AG20443 (cell line): ENCODE measurements at regions not wholly inside any gene's neighbourhood (a gene's known extent, or its start where the extent isn't known, plus 50 kb on each side); places are given as distances from the start of the nearest gene placed in this dataset.
"Not testable (repeated sequence)": the region's sequence is repeated elsewhere in the genome, so short reads cannot be mapped to it uniquely, and the experiment has no call there.

ENCODE experiments used
- DNase-seq: peaks from one replicate; pipeline ENCODE4 v3.0.0; 2012; ENCODE audit warnings: low spot score, mixed read lengths

GRCh38 chr2:187057466-187057865 is 208.5 kb upstream of the ZSWIM2 start:
- DNase-seq = no peak

- no peak for DNase-seq
Measured at GRCh38 chr2:187056416-187057334, 207.7 kb upstream of the ZSWIM2 start.

DNA sequence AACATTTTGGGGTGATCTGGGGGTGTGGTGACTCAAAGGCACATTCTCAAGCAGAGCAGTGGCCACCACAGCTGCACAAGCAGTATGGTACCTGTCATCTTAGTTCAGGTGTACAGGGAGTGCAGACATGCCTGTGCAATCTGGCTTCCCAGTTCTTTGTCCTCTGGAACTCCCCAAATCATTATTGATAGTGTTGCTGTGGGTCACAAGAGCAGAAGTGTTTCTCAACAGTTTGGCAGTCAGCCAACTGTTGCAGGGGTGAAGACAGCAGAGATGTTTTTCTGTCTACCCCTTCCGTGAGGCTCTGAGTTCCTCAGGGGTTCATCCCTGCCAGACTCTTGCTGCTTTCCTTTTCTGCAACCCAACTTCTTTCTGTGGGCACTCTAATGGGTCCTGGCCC is 206.5 kb upstream of the ZSWIM2 start:
- DNase-seq = no peak

DNA sequence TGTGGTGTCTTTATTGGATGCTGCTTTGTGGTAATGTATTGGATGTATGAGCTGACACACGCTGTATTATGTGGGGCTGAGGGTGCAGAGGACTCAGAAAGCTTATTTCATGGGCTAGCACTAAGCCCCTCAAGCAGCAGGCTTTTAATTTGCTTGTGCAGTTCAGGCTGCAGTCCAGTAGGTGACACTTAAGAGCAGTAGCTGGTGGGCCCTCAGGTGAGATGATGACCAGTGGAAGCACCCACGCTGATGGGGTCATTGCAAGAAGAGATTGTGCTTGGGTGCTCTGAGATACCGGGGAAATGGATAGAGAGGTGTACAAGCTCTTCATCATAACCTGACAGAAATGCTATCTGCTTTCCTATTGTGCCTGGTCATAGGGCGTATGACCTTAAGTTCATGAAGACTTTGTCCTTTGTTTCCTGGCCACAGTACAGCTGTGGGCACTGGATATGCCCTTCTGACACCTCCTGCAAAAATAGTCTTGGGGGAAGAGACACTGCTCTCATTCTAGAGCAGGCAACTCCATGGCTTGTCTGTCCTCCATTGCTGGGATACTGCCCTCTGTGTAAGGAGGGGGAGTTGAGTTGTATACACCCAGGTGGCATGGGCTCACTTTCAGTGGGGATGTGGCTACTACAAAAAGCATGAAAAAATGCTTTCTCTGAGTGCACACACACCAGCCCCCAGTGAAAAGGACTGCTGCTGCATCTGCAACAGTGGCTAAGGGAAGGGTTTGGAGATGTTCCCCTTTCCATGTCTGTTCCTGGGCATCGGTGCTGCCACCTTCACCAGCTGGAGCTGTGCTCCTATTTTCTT is 205.7 kb upstream of the ZSWIM2 start:
- no peak for DNase-seq

DNA sequence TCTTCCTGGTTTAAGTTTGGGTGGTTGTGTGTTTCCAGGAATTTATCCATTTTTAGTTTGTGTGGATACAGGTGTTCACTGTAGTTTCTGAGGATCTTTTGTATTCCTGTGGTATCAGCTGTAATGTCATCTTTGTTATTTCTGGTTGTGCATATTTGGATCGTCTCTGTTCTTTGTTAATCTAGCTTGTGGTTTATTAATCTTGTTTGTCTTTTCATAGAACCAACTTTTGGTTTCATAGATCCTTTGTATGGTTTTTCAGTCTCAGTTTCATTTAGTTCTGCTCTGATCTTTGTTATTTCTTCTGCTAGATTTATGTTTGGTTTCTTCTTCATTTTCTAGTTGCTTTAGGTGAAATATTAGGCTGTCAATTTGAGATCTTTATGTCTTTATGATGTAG is 202.4 kb upstream of the ZSWIM2 start:
- DNase-seq = no peak

DNA sequence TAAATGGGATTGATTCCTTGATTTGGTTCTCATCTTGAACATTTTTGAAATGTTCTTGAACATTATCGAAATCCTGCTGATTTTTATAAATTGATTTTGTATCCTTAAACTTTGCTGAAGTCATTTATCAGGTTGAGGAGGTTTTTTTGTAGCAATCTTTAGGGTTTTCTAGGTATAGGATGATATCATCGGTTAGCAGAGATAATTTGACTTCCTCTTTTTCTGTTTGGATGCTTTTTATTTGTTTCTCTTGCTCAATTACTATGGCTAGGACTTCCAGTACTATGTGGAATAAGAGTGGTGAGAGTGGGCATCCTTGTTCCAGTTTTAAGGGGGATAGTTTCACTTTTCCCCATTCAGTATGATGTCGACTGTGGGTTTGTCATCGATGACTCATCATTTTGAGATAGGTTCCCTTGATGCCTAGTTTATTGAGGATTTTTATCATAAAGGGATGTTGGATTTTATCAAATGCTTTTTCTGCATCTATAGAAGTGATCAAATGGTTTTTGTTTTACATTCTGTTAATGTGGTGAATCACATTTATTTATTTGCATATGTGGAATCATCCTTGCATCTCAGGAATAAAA is 201.5 kb upstream of the ZSWIM2 start:
- no peak for DNase-seq

DNA sequence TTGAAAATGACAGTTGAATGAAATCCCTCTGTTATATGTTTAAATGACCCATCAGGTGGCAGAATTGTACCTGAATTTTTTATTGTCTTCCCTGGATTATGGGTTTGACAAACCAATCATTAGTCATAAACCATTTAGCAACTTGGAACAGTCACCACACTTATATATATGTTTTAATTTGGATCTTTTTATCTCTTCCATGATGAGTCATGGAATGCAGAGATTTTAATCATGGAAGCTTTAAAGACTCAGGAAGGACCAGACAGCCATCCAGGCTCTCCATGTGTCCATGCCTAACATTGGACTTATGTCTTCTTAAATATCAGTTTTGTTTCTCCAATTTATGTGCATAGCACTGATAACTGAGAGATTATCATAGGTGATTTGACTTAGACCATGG is 188.3 kb upstream of the ZSWIM2 start:
- DNase-seq = no peak

DNA sequence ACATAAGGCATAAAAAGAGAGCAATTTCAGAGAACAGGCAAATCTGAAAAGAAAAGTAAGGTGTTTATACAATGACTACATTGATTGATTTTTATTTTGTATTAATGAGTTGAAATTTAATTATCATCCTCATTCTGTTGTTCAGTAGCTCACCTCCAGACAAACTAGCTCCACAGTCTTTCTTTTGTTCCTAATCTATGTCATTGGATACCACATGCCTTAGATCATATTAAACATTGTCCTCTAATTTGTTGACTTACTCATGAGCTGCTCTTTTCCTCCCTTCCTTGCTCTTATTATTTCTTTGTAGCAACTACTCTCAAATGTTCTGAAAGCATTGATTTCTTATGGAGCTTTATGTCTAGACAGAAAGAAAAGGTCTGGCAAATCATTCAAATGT is 185.5 kb upstream of the ZSWIM2 start:
- DNase-seq = no peak

DNA sequence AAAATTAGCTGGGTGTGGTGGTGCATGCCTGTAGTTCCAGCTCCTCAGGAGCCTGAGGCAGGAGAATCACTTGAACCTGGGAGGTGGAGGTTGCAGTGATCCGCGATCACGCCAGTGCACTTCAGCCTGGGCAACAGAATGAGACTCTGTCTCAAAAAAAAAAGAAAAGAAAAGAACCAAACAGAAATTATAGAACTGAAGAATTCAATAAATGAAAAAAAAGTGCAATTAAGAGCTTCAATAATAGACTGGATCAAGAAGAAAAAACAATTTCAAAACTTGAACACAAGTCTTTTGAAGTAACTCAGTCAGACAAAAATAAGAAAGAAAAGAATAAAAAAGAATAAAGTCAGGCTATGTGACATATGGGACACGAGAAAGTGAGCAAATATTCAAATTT is 175.8 kb upstream of the ZSWIM2 start:
- DNase-seq = no peak

- DNase-seq = not testable (repeated sequence)
Measured at GRCh38 chr2:187023996-187024395, 175.0 kb upstream of the ZSWIM2 start.

DNA sequence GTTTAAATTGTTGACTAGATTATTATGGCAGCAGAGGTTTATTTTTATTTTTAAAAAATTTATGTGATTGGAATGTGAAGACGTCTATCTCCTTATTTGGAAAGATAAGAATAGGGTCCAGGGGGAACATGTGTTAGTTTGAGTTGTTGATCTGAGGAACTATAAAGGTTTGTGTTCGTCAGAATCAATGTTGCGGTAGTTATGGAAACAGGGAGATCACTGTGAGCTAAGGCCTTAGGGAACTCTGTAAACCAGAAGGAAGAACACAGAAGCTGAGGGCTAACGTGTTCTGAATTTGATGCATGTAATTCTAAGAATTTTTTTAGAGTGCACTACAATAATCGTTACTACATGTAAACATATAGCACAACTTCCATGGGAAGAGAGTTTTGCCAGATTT is 168.5 kb upstream of the ZSWIM2 start:
- no peak for DNase-seq

GRCh38 chr2:187013058-187013457 is 164.1 kb upstream of the ZSWIM2 start:
- DNase-seq = no peak

DNA sequence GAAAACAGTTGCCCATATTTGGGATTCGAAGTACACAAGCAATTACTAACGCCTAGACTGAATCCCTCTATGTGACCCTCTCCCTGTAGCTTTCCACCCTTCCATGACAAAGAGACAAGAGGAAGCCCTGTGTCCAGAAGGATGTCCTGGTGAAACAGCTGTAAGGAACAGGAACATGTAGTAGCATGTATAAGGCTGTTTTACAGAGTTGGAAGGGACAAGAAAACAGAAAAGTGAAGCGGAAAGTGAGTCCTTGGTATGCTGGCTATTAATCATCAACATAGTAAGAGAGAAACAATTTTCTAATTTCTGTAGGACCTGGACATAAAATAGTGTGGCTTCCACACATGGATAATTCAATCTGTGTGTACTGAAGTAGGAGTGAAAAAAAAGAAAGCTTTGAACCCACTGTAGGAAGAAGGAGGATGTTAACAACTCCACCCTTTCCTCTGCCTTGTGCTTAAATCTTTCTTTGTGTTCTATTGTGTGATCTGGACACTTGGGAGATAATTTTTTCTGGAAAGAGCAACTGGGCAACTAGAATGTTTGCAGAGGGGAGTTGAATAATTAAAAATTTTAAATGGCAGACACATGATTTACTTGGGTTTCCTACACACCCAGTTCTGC is 162.3 kb upstream of the ZSWIM2 start:
- DNase-seq = no peak

DNA sequence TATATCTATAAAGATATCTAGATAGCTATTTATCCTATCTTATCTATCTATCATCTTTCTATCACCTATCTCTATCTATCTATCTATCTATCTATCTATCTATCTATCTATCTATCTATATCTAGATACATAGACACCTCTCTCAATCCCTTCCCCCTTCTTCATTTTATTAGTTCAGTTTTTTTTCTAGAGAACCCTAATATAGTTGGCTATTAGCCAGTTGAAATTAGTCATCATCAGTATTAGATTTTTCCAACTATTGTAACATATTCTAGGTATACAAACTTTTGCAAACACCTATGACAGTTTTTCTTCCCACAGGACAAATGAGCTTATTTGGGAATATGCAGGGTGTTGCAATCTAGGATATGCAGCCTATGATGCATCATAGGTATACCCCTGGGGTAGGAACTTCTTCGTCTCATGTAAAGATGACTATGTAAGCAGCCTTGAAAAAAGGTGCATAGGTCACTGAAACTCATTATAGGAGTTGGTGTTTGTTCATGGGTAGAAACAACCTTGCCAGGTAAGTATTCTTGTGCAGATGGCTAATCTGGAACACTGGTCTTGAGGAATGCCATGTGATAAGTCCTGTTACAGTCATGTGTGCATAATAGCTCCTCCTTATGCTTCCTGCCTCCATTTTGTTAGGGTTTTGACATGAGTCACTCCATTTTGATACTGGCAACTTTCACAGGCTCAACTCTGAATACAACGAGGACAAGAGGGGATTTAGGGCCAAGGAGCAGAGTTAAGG is 160.7 kb upstream of the ZSWIM2 start:
- no peak for DNase-seq

DNA sequence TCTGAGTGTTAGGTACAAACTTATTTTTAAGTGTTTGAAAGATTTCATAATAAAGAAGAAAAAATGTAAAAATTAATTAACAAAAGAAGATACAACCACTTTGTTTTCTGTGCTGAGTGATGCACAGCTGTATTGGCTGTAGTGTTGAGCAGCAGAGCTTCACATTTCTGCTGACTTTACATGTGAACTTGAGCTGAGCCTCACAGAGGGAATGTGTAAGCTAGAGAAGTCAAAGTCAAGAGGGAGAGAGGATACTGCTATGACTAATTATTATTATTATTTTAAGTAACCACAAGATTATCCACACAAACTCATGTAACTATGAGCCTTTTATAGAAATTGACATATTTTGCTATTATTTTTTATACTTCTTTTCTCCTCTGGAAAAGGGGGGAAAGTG is 159.1 kb upstream of the ZSWIM2 start:
- no peak for DNase-seq

- DNase-seq = no peak
Measured at GRCh38 chr2:187003611-187004010, 154.6 kb upstream of the ZSWIM2 start.

- no peak for DNase-seq
Measured at GRCh38 chr2:187003038-187003554, 154.1 kb upstream of the ZSWIM2 start.

DNA sequence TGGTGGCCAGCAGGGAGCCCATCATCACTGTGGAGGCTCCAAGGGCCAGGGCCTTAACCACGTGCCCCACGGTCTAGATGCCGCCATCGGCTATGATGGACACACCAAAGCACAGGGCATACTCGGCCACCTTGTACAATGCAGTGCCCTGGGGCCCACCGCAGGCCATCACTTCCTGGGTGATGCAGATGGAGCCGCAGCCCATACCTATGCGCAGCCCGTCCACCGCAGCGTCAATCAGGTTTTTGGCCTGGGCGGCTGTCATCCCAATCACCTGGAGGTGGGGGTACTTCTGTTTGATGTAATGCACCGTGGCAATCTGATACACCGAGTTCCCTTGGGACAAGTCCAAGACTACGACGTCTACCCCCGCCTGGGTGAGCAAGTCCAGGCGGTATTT is 153.3 kb upstream of the ZSWIM2 start:
- DNase-seq = no peak

DNA sequence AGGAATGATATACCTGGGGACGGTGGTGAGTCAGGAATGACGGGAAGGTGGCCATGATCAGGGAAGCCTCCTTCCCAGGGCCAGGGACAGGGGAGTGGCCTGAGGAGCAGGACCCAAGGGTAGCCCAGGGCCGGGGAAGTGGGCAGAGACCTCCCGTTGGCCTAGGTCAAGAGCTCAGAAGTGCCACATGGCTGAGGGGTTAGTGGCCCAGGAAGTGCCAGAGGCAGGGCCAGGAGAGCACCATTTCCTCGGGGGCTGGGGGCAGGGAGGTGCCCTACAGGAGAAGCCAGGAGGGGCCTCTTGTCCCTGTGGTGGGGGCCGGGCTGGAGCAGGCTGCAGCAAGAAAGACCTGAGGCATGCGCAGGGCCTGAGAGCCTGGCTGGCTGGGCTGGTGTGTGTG is 152.3 kb upstream of the ZSWIM2 start:
- no peak for DNase-seq

DNA sequence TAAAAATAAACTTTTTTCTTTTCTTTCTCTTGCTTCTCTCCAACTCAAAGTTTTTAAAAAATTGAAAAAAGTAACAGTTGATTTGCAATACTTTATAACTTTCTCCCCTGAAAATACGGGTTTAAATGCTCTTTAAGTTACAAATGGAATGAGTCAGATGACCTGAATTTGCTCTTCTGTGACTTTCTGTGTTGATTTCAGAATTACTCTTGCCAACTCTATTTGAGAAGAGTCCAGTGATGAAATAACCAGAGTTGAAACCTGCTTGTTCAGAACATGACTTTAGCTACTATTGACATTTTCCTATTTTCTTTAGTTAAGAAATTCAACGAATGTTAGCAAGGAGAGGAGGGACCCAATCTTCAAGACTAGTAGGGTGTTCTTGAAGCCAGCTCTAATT is 146.1 kb upstream of the ZSWIM2 start:
- no peak for DNase-seq

DNA sequence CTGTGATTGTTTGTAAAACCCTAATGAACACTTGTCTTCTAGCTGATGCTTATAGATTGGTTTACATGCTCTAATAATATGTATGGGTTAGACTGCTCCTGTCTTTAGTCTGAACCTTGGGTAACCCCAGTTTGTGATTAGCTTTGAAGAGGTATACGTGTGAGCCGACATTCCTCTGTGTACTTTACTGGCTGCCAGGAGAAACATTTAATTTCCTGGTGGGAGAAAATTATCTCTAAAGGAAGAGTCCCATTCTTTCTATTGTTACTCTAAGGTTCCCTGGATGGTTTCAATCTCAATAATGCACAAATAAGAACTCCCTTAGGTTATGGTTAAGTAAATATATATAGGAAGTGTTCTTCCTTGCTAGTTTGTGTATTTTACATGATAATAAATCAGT is 143.6 kb upstream of the ZSWIM2 start:
- no peak for DNase-seq
